Dermis blood vessel endothelial cell (primary cell): ENCODE measurements at regions not wholly inside any gene's neighbourhood (a gene's known extent, or its start where the extent isn't known, plus 50 kb on each side); places are given as distances from the start of the nearest gene placed in this dataset.
"Not testable (repeated sequence)": the region's sequence is repeated elsewhere in the genome, so short reads cannot be mapped to it uniquely, and the experiment has no call there.

ENCODE experiments used
- DNase-seq: peaks from one replicate; pipeline ENCODE4 v3.0.0; 2010

GRCh38 chr17:36848008-36848902, 89.0 kb upstream of the LHX1 start:
- DNase-seq: no peak

GRCh38 chr17:36849020-36849419, 88.3 kb upstream of the LHX1 start:
- DNase-seq: not testable (repeated sequence)

GRCh38 chr17:36849871-36850348, 87.4 kb upstream of the LHX1 start:
- peak; percentile 84 for DNase-seq

- DNase-seq: peak; percentile 76
Measured at GRCh38 chr17:36850790-36851189, 86.5 kb upstream of the LHX1 start.

- DNase-seq: peak; percentile 54
Measured at GRCh38 chr17:36851250-36851649, 86.0 kb upstream of the LHX1 start.

- not testable (repeated sequence) for DNase-seq
Measured at GRCh38 chr17:36852478-36852877, 84.8 kb upstream of the LHX1 start.

- no peak for DNase-seq
Measured at GRCh38 chr17:36854982-36855381, 82.3 kb upstream of the LHX1 start.

GRCh38 chr17:36855459-36855858, 81.8 kb upstream of the LHX1 start:
- DNase-seq: no peak

- no peak for DNase-seq
Measured at GRCh38 chr17:36856222-36856621, 81.1 kb upstream of the LHX1 start.

GRCh38 chr17:36856903-36857381, 80.3 kb upstream of the LHX1 start:
- no peak for DNase-seq

- no peak for DNase-seq
Measured at GRCh38 chr17:36857698-36858097, 79.6 kb upstream of the LHX1 start.

GRCh38 chr17:36858119-36859002, 78.9 kb upstream of the LHX1 start:
- DNase-seq: peak; percentile 23

- DNase-seq: no peak
Measured at GRCh38 chr17:36859003-36859300, 78.3 kb upstream of the LHX1 start.

- DNase-seq: no peak
Measured at GRCh38 chr17:36859706-36860105, 77.6 kb upstream of the LHX1 start.

- no peak for DNase-seq
Measured at GRCh38 chr17:36861531-36861930, 75.7 kb upstream of the LHX1 start.

GRCh38 chr17:36862116-36862920, 75.0 kb upstream of the LHX1 start:
- DNase-seq: no peak

GRCh38 chr17:36863131-36863530, 74.1 kb upstream of the LHX1 start:
- DNase-seq: no peak

GRCh38 chr17:36863676-36864612, 73.3 kb upstream of the LHX1 start:
- DNase-seq: no peak

GRCh38 chr17:36864827-36865430, 72.3 kb upstream of the LHX1 start:
- no peak for DNase-seq

- no peak for DNase-seq
Measured at GRCh38 chr17:36867716-36868341, 69.4 kb upstream of the LHX1 start.

- DNase-seq: no peak
Measured at GRCh38 chr17:36868777-36869176, 68.5 kb upstream of the LHX1 start.
